Loucy (cell line): ENCODE measurements at regions not wholly inside any gene's neighbourhood (a gene's known extent, or its start where the extent isn't known, plus 50 kb on each side); places are given as distances from the start of the nearest gene placed in this dataset.
"Not testable (repeated sequence)": the region's sequence is repeated elsewhere in the genome, so short reads cannot be mapped to it uniquely, and the experiment has no call there.

Source experiments
- H2AFZ ChIP-seq: fragments of 200-600 bp; sonication (generic); 2 replicates; pipeline ENCODE4 v1.6.0; 2016; ENCODE audit warnings: antibody characterized with exemption, mild to moderate bottlenecking, low read length, moderate library complexity
- H3F3A ChIP-seq: fragments of 200-600 bp; 2 replicates; pipeline ENCODE4 v1.6.0; 2016; ENCODE audit warnings: antibody characterized with exemption, low read depth, mild to moderate bottlenecking
- H3K27me3 ChIP-seq: fragments of 200-600 bp; sonication (generic); 2 replicates; pipeline ENCODE4 v1.6.1; 2014; ENCODE audit warnings: low read length, mild to moderate bottlenecking; ENCODE audit not compliant: insufficient read depth, poor library complexity, severe bottlenecking
- H3K36me3 ChIP-seq: fragments of 200-600 bp; sonication (generic); 2 replicates; pipeline ENCODE4 v1.6.1; 2016; ENCODE audit warnings: low read length; ENCODE audit not compliant: insufficient read depth
- H3K4me1 ChIP-seq: fragments of 200-600 bp; sonication (generic); 2 replicates; pipeline ENCODE4 v1.5.1; 2014; ENCODE audit warnings: low read length, mild to moderate bottlenecking; ENCODE audit not compliant: insufficient read depth, poor library complexity, severe bottlenecking
- H3K4me2 ChIP-seq: fragments of 200-600 bp; sonication (generic); 2 replicates; pipeline ENCODE4 v1.6.0; 2014; ENCODE audit warnings: antibody characterized with exemption, low read length, low read depth, mild to moderate bottlenecking; ENCODE audit not compliant: poor library complexity, severe bottlenecking
- H3K4me3 ChIP-seq: fragments of 200-600 bp; sonication (generic); 2 replicates; pipeline ENCODE4 v1.5.1; 2014; ENCODE audit warnings: low read length, mild to moderate bottlenecking, mixed read lengths; ENCODE audit not compliant: poor library complexity, severe bottlenecking
- H3K79me2 ChIP-seq: fragments of 200-600 bp; sonication (generic); 2 replicates; pipeline ENCODE4 v1.6.1; 2014; ENCODE audit warnings: low read length; ENCODE audit not compliant: insufficient read depth
- H3K9ac ChIP-seq: fragments of 200-600 bp; sonication (generic); 2 replicates; pipeline ENCODE4 v1.6.0; 2014; ENCODE audit warnings: mild to moderate bottlenecking, low read depth, low read length, moderate library complexity; ENCODE audit not compliant: poor library complexity, severe bottlenecking
- H3K9me2 ChIP-seq: fragments of 200-600 bp; sonication (generic); replicated peaks from 2 replicates; pipeline ENCODE4 v1.6.1; 2016; ENCODE audit warnings: low read depth, low read length, mixed read lengths
- H3K9me3 ChIP-seq: fragments of 200-600 bp; sonication (generic); 2 replicates; pipeline ENCODE4 v1.6.1; 2014; ENCODE audit warnings: mild to moderate bottlenecking, antibody characterized with exemption, low read length, low read depth; ENCODE audit not compliant: insufficient read depth
- H4K20me1 ChIP-seq: fragments of 200-600 bp; sonication (generic); 2 replicates; pipeline ENCODE4 v1.6.0; 2014; ENCODE audit warnings: antibody characterized with exemption, low read length, mild to moderate bottlenecking; ENCODE audit not compliant: insufficient read depth, poor library complexity, severe bottlenecking
- EZH2phosphoT487 ChIP-seq: fragments of 200-600 bp; IDR thresholded peaks from 2 replicates; pipeline ENCODE4 v1.6.1; 2018; ENCODE audit warnings: antibody characterized with exemption, mild to moderate bottlenecking, moderate library complexity, borderline replicate concordance
- TF ChIP-seq, protein P1 (sequence below): fragments of 200-600 bp; sonication (generic); conservative IDR thresholded peaks from 2 replicates; pipeline ENCODE4 v1.5.1; 2014; ENCODE audit warnings: mild to moderate bottlenecking, antibody characterized with exemption, low read length

DNA sequence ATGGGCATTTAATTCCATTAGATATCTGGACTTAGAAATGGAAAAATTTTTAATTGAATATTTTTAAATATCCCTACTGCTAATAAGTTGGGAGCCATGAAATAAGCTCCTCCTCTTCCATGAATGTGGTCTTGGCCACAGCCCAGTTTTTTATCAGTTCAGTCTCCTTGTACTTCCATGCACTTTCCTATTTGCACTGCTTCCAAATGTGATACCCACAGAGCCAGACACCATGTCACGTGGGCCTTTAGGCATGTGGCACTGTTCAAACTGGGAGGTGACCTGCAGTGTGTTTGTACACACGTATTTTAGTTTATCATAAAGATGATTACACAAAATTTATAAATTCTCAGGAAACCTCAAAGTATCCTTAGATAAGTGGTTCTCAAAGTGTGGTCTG lies 80.1 kb upstream of the DGKG start:
- Histone ChIP-seq H3K36me3 (no peaks in the 10 kb centered on the region), H2AFZ (no peak overlapping the region), H3K9me2 (no peaks in the 10 kb centered on the region), H3K4me3 (no peak overlapping the region), H3F3A (no peaks in the 10 kb centered on the region), H4K20me1 (no peaks in the 10 kb centered on the region), H3K4me2 (no peak overlapping the region), H3K79me2 (no peaks in the 10 kb centered on the region), H3K27me3 (no peaks in the 10 kb centered on the region), H3K9ac (no peak overlapping the region), H3K9me3 (no peaks in the 10 kb centered on the region), H3K4me1 (no peaks in the 10 kb centered on the region)
- TF ChIP-seq EZH2phosphoT487: no peak
- TF ChIP-seq, protein P1, sequence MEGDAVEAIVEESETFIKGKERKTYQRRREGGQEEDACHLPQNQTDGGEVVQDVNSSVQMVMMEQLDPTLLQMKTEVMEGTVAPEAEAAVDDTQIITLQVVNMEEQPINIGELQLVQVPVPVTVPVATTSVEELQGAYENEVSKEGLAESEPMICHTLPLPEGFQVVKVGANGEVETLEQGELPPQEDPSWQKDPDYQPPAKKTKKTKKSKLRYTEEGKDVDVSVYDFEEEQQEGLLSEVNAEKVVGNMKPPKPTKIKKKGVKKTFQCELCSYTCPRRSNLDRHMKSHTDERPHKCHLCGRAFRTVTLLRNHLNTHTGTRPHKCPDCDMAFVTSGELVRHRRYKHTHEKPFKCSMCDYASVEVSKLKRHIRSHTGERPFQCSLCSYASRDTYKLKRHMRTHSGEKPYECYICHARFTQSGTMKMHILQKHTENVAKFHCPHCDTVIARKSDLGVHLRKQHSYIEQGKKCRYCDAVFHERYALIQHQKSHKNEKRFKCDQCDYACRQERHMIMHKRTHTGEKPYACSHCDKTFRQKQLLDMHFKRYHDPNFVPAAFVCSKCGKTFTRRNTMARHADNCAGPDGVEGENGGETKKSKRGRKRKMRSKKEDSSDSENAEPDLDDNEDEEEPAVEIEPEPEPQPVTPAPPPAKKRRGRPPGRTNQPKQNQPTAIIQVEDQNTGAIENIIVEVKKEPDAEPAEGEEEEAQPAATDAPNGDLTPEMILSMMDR: no peak

DNA sequence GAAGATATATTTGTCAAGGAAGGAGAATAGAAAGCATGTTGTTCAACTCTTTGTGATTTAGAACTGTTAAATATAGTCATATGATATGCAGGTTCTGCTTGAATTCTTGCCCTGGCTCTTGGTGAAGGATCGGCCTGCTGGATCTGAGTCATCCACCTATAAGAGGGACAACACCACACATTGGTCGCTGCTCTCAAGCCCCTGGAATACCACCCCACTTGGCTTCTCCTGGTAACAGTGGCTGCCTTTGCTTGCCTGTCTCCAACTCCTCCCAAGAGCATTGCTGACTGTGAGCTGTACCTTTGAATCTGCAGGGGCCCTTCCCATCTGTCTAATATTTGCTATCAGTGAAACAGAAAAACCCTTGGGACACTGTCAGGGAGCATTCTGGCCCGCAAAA lies 78.9 kb upstream of the DGKG start:
- H3K4me3 ChIP-seq: no peak overlapping the region
- TF ChIP-seq, protein P1: no peak
- no peak for TF ChIP-seq EZH2phosphoT487
- no peaks in the 10 kb centered on the region for H3K79me2 ChIP-seq
- no peak overlapping the region for H3K4me2 ChIP-seq
- no peaks in the 10 kb centered on the region for H3K4me1 ChIP-seq
- no peaks in the 10 kb centered on the region for H3K27me3 ChIP-seq
- no peak overlapping the region for H3K9ac ChIP-seq
- H4K20me1 ChIP-seq: no peaks in the 10 kb centered on the region
- H3K9me2 ChIP-seq: no peaks in the 10 kb centered on the region
- H2AFZ ChIP-seq: no peak overlapping the region
- H3K9me3 ChIP-seq: no peaks in the 10 kb centered on the region
- no peaks in the 10 kb centered on the region for H3K36me3 ChIP-seq
- H3F3A ChIP-seq: no peaks in the 10 kb centered on the region

DNA sequence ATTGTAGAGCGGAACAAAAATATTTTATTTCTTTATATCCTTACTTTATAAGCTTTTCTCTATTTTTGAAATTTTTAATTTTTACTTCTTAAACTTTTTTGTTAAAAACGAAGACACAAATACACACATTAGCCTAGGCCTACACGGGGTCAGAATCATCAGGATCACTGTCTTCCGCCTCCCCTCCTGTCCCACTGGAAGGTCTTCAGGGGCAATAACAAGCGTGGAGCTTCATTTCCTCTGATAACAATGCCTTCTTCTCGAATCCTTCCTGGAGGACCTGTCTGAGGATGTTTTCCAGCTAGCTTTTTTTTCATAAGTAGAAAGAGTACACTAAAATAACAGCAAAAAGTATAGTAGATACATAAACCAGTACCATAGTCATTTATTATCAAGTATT lies 77.7 kb upstream of the DGKG start:
- Histone ChIP-seq H3K27me3 (no peaks in the 10 kb centered on the region), H3K79me2 (no peaks in the 10 kb centered on the region), H3K36me3 (no peaks in the 10 kb centered on the region), H3K9ac (no peak overlapping the region), H3K9me2 (no peaks in the 10 kb centered on the region), H3F3A (no peaks in the 10 kb centered on the region), H3K4me2 (no peak overlapping the region), H4K20me1 (no peaks in the 10 kb centered on the region), H3K9me3 (no peaks in the 10 kb centered on the region), H3K4me1 (no peaks in the 10 kb centered on the region), H2AFZ (no peak overlapping the region), H3K4me3 (no peak overlapping the region)
- TF ChIP-seq, protein P1: no peak
- no peak for TF ChIP-seq EZH2phosphoT487

DNA sequence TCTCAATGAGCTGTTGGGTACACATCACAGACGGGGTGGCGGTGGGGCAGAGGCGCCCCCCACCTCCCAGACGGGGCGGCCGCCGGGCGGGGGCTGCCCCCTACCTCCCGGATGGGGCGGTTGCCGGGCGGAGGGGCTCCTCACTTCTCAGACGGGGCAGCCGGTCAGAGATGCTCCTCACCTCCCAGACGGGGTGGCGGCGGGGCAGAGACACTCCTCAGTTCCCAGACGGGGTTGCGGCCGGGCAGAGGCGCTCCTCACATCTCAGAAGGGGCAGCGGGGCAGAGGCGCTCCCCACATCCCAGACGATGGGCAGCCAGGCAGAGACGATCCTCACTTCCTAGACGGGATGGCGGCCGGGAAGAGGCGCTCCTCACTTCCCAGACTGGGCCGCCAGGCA lies 73.3 kb upstream of the DGKG start:
- H3K27me3 ChIP-seq, H3K4me3 ChIP-seq, H3K9me2 ChIP-seq, H3K9me3 ChIP-seq, H3K79me2 ChIP-seq, H4K20me1 ChIP-seq, H3F3A ChIP-seq, H3K4me2 ChIP-seq, H3K4me1 ChIP-seq, H3K36me3 ChIP-seq, H2AFZ ChIP-seq, H3K9ac ChIP-seq: not testable (repeated sequence)
